ENCODE measurements at regions not wholly inside any gene's neighbourhood (a gene's known extent, or its start where the extent isn't known, plus 50 kb on each side); places are given as distances from the start of the nearest gene placed in this dataset.

DNA sequence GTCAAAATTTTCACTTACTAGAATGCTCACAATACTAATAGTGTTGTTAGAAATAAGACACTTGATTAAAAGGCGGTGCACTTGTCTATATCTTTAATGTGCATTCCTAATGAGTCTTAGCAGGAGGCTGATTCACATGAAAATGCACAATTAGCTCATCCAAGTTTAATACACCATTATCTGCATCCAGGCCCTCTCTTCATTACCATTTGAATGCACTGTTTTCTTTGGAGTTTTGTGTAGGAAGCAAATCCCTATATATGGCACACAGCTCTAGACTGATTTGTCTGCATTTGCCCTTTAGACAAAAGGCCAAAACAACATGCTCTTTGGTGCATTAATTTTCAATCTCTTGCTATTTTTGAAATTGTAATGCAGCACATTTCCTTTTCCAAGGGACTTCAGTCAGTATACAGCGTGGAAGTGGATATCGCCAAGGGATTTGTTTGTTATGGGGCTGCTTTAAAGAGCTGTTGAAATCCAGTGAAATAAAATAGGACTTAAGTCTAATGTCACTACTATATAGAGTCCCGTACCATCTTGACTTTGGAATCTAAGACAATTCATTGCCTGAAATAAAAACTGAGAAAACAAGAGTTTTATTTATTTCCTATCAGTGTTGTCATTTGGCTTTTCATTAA is 257.6 kb upstream of the CPHXL start:
- ATAC-seq (no peak), DNase-seq (ENCODE audit: low spot score) (peak; percentile 1)
- no peak overlapping the region for H2AFZ ChIP-seq
- no peaks in the 10 kb centered on the region for H3K36me3 ChIP-seq (ENCODE audit: insufficient read depth)
- no peaks in the 10 kb centered on the region for H3K9me2 ChIP-seq (ENCODE audit: insufficient read depth)
- TF ChIP-seq, protein P1, sequence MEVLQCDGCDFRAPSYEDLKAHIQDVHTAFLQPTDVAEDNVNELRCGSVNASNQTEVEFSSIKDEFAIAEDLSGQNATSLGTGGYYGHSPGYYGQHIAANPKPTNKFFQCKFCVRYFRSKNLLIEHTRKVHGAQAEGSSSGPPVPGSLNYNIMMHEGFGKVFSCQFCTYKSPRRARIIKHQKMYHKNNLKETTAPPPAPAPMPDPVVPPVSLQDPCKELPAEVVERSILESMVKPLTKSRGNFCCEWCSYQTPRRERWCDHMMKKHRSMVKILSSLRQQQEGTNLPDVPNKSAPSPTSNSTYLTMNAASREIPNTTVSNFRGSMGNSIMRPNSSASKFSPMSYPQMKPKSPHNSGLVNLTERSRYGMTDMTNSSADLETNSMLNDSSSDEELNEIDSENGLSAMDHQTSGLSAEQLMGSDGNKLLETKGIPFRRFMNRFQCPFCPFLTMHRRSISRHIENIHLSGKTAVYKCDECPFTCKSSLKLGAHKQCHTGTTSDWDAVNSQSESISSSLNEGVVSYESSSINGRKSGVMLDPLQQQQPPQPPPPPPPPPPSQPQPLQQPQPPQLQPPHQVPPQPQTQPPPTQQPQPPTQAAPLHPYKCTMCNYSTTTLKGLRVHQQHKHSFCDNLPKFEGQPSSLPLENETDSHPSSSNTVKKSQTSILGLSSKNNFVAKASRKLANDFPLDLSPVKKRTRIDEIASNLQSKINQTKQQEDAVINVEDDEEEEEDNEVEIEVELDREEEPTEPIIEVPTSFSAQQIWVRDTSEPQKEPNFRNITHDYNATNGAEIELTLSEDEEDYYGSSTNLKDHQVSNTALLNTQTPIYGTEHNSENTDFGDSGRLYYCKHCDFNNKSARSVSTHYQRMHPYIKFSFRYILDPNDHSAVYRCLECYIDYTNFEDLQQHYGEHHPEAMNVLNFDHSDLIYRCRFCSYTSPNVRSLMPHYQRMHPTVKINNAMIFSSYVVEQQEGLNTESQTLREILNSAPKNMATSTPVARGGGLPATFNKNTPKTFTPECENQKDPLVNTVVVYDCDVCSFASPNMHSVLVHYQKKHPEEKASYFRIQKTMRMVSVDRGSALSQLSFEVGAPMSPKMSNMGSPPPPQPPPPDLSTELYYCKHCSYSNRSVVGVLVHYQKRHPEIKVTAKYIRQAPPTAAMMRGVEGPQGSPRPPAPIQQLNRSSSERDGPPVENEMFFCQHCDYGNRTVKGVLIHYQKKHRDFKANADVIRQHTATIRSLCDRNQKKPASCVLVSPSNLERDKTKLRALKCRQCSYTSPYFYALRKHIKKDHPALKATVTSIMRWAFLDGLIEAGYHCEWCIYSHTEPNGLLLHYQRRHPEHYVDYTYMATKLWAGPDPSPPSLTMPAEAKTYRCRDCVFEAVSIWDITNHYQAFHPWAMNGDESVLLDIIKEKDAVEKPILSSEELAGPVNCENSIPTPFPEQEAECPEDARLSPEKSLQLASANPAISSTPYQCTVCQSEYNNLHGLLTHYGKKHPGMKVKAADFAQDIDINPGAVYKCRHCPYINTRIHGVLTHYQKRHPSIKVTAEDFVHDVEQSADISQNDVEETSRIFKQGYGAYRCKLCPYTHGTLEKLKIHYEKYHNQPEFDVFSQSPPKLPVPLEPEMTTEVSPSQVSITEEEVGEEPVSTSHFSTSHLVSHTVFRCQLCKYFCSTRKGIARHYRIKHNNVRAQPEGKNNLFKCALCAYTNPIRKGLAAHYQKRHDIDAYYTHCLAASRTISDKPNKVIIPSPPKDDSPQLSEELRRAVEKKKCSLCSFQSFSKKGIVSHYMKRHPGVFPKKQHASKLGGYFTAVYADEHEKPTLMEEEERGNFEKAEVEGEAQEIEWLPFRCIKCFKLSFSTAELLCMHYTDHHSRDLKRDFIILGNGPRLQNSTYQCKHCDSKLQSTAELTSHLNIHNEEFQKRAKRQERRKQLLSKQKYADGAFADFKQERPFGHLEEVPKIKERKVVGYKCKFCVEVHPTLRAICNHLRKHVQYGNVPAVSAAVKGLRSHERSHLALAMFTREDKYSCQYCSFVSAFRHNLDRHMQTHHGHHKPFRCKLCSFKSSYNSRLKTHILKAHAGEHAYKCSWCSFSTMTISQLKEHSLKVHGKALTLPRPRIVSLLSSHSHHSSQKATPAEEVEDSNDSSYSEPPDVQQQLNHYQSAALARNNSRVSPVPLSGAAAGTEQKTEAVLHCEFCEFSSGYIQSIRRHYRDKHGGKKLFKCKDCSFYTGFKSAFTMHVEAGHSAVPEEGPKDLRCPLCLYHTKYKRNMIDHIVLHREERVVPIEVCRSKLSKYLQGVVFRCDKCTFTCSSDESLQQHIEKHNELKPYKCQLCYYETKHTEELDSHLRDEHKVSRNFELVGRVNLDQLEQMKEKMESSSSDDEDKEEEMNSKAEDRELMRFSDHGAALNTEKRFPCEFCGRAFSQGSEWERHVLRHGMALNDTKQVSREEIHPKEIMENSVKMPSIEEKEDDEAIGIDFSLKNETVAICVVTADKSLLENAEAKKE (CRISPR knock-in tag; IDR thresholded peaks at IDR 0.05), result no peak
- TF ChIP-seq EZH2phosphoT487 (IDR thresholded peaks at IDR 0.05; ENCODE audit: unreplicated experiment) (no peak), NANOG (IDR thresholded peaks at IDR 0.05; ENCODE audit: borderline replicate concordance) (peak; percentile 46; the same call in 1 of the 2 replicates)
- H3K4me1 ChIP-seq (ENCODE audit: insufficient read depth), result peaks cover 13% of the 10 kb centered on the region
- H3K27me3 ChIP-seq (ENCODE audit: insufficient read depth), result peaks cover 11% of the 10 kb centered on the region
- Mint-ChIP-seq H3K36me3 (ENCODE audit: low read depth) (no peaks in the 10 kb centered on the region), H3K9me3 (peaks cover 70% of the 10 kb centered on the region), H3K27me3 (ENCODE audit: insufficient read depth, low read depth, poor library complexity) (peaks cover 2% of the 10 kb centered on the region), H3K4me1 (peaks cover 8% of the 10 kb centered on the region), H3K27ac (no peak overlapping the region), H3K4me3 (no peak overlapping the region)
- no peaks in the 10 kb centered on the region for H4K20me1 ChIP-seq (replicated peaks; ENCODE audit: insufficient read depth)
- no peaks in the 10 kb centered on the region for H3K79me2 ChIP-seq (replicated peaks; ENCODE audit: insufficient read depth)
- peak overlapping the region; percentile 32 for H3K4me3 ChIP-seq
- H3K4me2 ChIP-seq, result peak overlapping the region; percentile 66
- no peaks in the 10 kb centered on the region for H3F3A ChIP-seq (replicated peaks; ENCODE audit: low read depth)
- no peak overlapping the region for H3K27ac ChIP-seq (ENCODE audit: low read depth)

DNA sequence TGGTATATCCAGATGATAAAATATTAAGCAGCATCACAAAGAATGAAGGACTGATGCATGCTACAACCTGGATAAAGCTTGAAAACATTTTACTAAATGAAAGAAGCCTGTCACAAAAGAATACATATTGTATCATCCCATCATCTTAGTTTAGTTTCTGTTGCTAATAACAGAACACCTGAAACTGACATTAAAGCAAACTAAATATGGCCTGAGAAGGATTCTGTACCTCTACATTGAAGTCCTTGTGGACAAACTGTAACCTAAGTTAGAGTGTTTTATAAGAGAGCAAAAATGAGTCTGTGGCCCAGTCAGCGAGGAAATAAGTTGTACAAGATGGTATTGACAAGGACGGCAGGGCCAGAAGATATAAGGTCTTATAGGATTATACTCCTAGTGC is 261.0 kb upstream of the CPHXL start:
- Histone ChIP-seq H3K27ac (ENCODE audit: low read depth) (no peak overlapping the region), H3K4me2 (no peak overlapping the region), H3K4me1 (ENCODE audit: insufficient read depth) (peaks cover 13% of the 10 kb centered on the region), H4K20me1 (replicated peaks; ENCODE audit: insufficient read depth) (no peaks in the 10 kb centered on the region), H3K9me2 (ENCODE audit: insufficient read depth) (no peaks in the 10 kb centered on the region), H3K36me3 (ENCODE audit: insufficient read depth) (no peaks in the 10 kb centered on the region), H2AFZ (no peak overlapping the region), H3K4me3 (no peak overlapping the region), H3K79me2 (replicated peaks; ENCODE audit: insufficient read depth) (no peaks in the 10 kb centered on the region), H3K27me3 (ENCODE audit: insufficient read depth) (peaks cover 11% of the 10 kb centered on the region), H3F3A (replicated peaks; ENCODE audit: low read depth) (no peaks in the 10 kb centered on the region)
- H3K27me3 Mint-ChIP-seq (ENCODE audit: insufficient read depth, low read depth, poor library complexity), result peaks cover 2% of the 10 kb centered on the region
- TF ChIP-seq, protein P1 (CRISPR knock-in tag; IDR thresholded peaks at IDR 0.05), result no peak
- H3K27ac Mint-ChIP-seq, result no peak overlapping the region
- H3K9me3 Mint-ChIP-seq, result peaks cover 66% of the 10 kb centered on the region
- ATAC-seq, result no peak
- H3K4me1 Mint-ChIP-seq, result peaks cover 8% of the 10 kb centered on the region
- no peaks in the 10 kb centered on the region for H3K36me3 Mint-ChIP-seq (ENCODE audit: low read depth)
- DNase-seq (ENCODE audit: low spot score), result no peak
- no peak overlapping the region for H3K4me3 Mint-ChIP-seq

Data from GM23338 (cell line).